PC-9 (cell line): ENCODE measurements at regions not wholly inside any gene's neighbourhood (a gene's known extent, or its start where the extent isn't known, plus 50 kb on each side); places are given as distances from the start of the nearest gene placed in this dataset.

Experiments used
- BruUV-seq: library from RNA; stranded (reverse); fragments of 400-500 nt; replicated peaks from 2 replicates; lab custom pipeline; 2021; lab: Mats Ljungman, UMichigan
- CTCF ChIA-PET: fragments of 300-600 bp; sonication (Branson Sonifier 250); formaldehyde crosslinking; loops from one replicate; lab custom pipeline; 2022; ENCODE audit warnings: antibody characterized with exemption; lab: Charles Lee
- POLR2A ChIA-PET: fragments of 300-600 bp; sonication (Branson Sonifier 250); formaldehyde crosslinking; loops from one replicate; lab custom pipeline; 2022; ENCODE audit warnings: antibody characterized with exemption; ENCODE audit not compliant: unreplicated experiment; lab: Charles Lee
- DNase-seq, 2 experiments: peaks; one replicate each; pipeline versions ENCODE4 v3.0.0 to v3.0.0-alpha.2; 2015 to 2022; ENCODE audit warnings: mixed read lengths in 1 of 2
- H2AFZ ChIP-seq: fragments of 200-600 bp; sonication (generic); 2 replicates; pipeline ENCODE4 v1.8.1; 2017; ENCODE audit warnings: antibody characterized with exemption
- H3F3A ChIP-seq: fragments of 200-600 bp; sonication (generic); 2 replicates; pipeline ENCODE4 v1.8.1; 2017; ENCODE audit warnings: antibody characterized with exemption, mild to moderate bottlenecking, low read depth; ENCODE audit not compliant: insufficient read depth
- H3K27ac ChIP-seq: fragments of 200-600 bp; sonication (generic); 2 replicates; pipeline ENCODE4 v1.6.1; 2016; ENCODE audit warnings: mixed run types
- H3K27me3 ChIP-seq: fragments of 200-600 bp; sonication (generic); 2 replicates; pipeline ENCODE4 v1.6.1; 2016; ENCODE audit warnings: low read depth, mixed run types; ENCODE audit not compliant: insufficient read depth
- H3K36me3 ChIP-seq: fragments of 200-600 bp; sonication (generic); 2 replicates; pipeline ENCODE4 v1.6.1; 2016; ENCODE audit warnings: low read depth, mixed run types
- H3K4me1 ChIP-seq: fragments of 200-600 bp; sonication (generic); replicated peaks from 2 replicates; pipeline ENCODE4 v1.6.1; 2016; ENCODE audit warnings: mixed run types; ENCODE audit not compliant: insufficient read depth
- H3K4me2 ChIP-seq: fragments of 200-600 bp; sonication (generic); 2 replicates; pipeline ENCODE4 v1.6.1; 2017; ENCODE audit warnings: mixed run types
- H3K4me3 ChIP-seq: fragments of 200-600 bp; sonication (generic); 2 replicates; pipeline ENCODE4 v1.6.1; 2016; ENCODE audit warnings: mixed run types
- H3K79me2 ChIP-seq: fragments of 200-600 bp; sonication (generic); 2 replicates; pipeline ENCODE4 v1.6.1; 2017; ENCODE audit warnings: low read depth, mixed run types
- H3K9me2 ChIP-seq: fragments of 200-600 bp; sonication (generic); 2 replicates; pipeline ENCODE4 v1.8.1; 2017; ENCODE audit warnings: mild to moderate bottlenecking; ENCODE audit not compliant: insufficient read depth
- H3K9me3 ChIP-seq: fragments of 200-600 bp; sonication (generic); 2 replicates; pipeline ENCODE4 v1.8.1; 2016; ENCODE audit warnings: low read depth; ENCODE audit not compliant: insufficient read depth
- H4K20me1 ChIP-seq: fragments of 200-600 bp; sonication (generic); 2 replicates; pipeline ENCODE4 v1.8.1; 2017; ENCODE audit not compliant: insufficient read depth
- EZH2 ChIP-seq: fragments of 200-600 bp; sonication (generic); IDR thresholded peaks from 2 replicates; pipeline ENCODE4 v1.8.0; 2017; ENCODE audit warnings: antibody characterized with exemption, low read depth
- intact Hi-C: fragments of 100-400 bp; cut with micrococcal nuclease; formaldehyde crosslinking; loops from one replicate; pipeline ENCODE4 v1.10.0; 2022; ENCODE audit not compliant: unreplicated experiment
- TF ChIP-seq, protein P1 (sequence below): fragments of 200-600 bp; sonication (generic); conservative IDR thresholded peaks from 2 replicates; pipeline ENCODE4 v1.6.1; 2017; ENCODE audit warnings: mixed run types, antibody characterized with exemption, mild to moderate bottlenecking, moderate library complexity

DNA sequence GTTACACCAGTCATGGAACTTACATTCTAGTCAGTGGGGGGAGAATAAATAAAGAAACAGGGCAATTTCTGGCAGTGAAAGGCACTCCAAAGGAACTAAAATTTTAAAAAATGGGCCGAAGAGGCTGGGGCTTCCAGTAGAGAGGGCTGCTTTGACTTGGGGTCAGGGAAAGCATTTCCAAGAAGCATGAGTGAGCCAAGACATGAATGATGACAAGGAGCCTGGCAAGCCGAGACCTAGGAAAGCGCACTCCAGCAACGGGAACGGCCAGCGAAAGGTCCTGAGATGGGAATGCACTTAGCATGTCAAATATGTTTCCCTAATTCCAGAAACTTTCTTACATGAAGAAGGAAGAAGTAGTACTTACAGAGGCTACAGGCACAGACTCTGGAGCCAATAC is 95.4 kb upstream of the NGF start:
- no TSS peak for BruUV-seq
- Histone ChIP-seq H4K20me1 (no peaks in the 10 kb centered on the region), H3K36me3 (no peaks in the 10 kb centered on the region), H2AFZ (no peak overlapping the region), H3K9me3 (no peaks in the 10 kb centered on the region), H3K9me2 (no peaks in the 10 kb centered on the region), H3F3A (peaks cover 25% of the 10 kb centered on the region), H3K4me1 (peaks cover 48% of the 10 kb centered on the region), H3K27me3 (no peaks in the 10 kb centered on the region), H3K4me3 (no peak overlapping the region), H3K27ac (no peak overlapping the region), H3K4me2 (no peak overlapping the region), H3K79me2 (no peaks in the 10 kb centered on the region)
- POLR2A ChIA-PET = no interaction called here
- intact Hi-C loops = no loop called here
- no peak for TF ChIP-seq EZH2
- TF ChIP-seq, protein P1, sequence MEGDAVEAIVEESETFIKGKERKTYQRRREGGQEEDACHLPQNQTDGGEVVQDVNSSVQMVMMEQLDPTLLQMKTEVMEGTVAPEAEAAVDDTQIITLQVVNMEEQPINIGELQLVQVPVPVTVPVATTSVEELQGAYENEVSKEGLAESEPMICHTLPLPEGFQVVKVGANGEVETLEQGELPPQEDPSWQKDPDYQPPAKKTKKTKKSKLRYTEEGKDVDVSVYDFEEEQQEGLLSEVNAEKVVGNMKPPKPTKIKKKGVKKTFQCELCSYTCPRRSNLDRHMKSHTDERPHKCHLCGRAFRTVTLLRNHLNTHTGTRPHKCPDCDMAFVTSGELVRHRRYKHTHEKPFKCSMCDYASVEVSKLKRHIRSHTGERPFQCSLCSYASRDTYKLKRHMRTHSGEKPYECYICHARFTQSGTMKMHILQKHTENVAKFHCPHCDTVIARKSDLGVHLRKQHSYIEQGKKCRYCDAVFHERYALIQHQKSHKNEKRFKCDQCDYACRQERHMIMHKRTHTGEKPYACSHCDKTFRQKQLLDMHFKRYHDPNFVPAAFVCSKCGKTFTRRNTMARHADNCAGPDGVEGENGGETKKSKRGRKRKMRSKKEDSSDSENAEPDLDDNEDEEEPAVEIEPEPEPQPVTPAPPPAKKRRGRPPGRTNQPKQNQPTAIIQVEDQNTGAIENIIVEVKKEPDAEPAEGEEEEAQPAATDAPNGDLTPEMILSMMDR = no peak
- CTCF ChIA-PET = no interaction called here
- DNase-seq = no peak

DNA sequence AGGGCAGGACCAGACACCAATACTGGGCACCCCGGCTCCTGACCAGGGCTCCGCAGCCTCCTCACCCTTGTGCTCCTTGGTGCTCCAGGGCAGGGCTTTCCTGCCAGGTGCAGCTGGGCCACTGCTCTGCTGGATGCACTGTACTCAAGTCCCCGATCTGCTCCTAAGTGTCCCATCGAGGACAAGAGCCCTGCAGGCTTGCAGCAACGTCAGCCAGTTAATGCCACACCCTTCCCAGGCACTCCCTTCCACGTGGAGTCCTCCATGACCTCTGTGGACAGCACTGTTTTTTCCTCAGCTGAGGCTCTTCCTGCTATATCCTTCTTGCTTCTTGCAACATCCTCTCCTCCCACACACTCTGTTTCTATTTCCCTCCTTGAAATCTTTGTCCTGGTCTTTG is 94.0 kb upstream of the NGF start:
- BruUV-seq = no TSS peak
- Histone ChIP-seq H3F3A (peaks cover 37% of the 10 kb centered on the region), H3K9me3 (no peaks in the 10 kb centered on the region), H3K4me3 (no peak overlapping the region), H3K27ac (no peak overlapping the region), H3K27me3 (no peaks in the 10 kb centered on the region), H3K36me3 (no peaks in the 10 kb centered on the region), H4K20me1 (no peaks in the 10 kb centered on the region), H3K4me1 (peaks cover 62% of the 10 kb centered on the region), H3K9me2 (no peaks in the 10 kb centered on the region), H2AFZ (no peak overlapping the region), H3K4me2 (0 out of 2 replicates have a peak overlapping the region, but pooled peaks have one; percentile 4), H3K79me2 (no peaks in the 10 kb centered on the region)
- DNase-seq = peak in 1 of 2 experiments; percentile 60
- no peak for TF ChIP-seq EZH2
- POLR2A ChIA-PET = no interaction called here
- intact Hi-C loops = no loop called here
- CTCF ChIA-PET = no interaction called here

DNA sequence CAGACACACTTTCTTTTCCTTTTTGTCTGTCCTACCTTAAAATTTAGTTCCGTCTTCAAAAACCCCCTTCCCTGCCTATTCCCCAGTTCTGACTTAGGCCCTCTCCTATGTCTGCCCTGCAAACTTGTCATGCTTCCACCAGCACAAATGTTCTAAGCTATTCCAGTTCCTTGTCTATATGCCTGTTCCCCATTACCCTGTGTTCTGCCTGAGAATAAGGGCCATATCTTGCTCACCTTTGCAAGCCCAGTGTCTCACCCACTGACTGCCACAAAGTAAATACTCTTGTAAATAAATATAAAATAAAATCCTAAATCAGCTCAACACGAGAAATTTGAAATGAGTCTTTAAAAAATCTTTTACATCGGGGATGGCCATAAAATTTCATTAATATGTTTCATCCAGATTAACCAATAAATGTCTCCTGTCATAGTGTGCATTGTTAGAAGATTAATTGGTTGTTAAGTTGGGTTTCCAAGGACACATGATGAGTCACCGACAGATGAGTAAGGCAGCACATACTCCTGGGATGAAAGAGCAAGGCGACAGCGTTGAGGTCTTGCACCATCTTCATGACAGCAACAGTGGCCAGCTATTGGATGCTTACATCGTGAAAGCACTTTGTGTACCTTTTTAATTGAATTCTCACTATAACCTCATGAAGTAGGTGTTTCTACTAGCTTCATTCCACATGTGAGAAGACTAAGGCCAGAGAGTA is 92.6 kb upstream of the NGF start:
- no TSS peak for BruUV-seq
- no peak overlapping the region for H3K4me3 ChIP-seq
- DNase-seq = peak; percentile 64 to 99
- intact Hi-C loops = loop anchor here (1.0 kb wide), 1 partner anchor 28 kb away; no protein-coding TSS in a partner anchor
- H3K9me2 ChIP-seq = no peaks in the 10 kb centered on the region
- peak overlapping the region; percentile 46 for H3K4me2 ChIP-seq
- no peak overlapping the region for H2AFZ ChIP-seq
- no peaks in the 10 kb centered on the region for H4K20me1 ChIP-seq
- no peaks in the 10 kb centered on the region for H3K27me3 ChIP-seq
- no peaks in the 10 kb centered on the region for H3K79me2 ChIP-seq
- peak overlapping the region; percentile 90 for H3K27ac ChIP-seq
- H3K9me3 ChIP-seq = no peaks in the 10 kb centered on the region
- peaks cover 50% of the 10 kb centered on the region for H3F3A ChIP-seq
- peaks cover 72% of the 10 kb centered on the region for H3K4me1 ChIP-seq
- CTCF ChIA-PET = no interaction called here
- no peak for TF ChIP-seq EZH2
- TF ChIP-seq, protein P1 = no peak
- no peaks in the 10 kb centered on the region for H3K36me3 ChIP-seq
- POLR2A ChIA-PET = interaction anchor here (0.6 kb wide), 3 partner anchors 388 to 1595 kb away, joined by 3 to 20 read pairs (median 5); no protein-coding TSS in a partner anchor
